ENCODE measurements at regions not wholly inside any gene's neighbourhood (a gene's known extent, or its start where the extent isn't known, plus 50 kb on each side); places are given as distances from the start of the nearest gene placed in this dataset.
A peak's percentile ranks its signal among the peaks of the same experiment; 100 is the strongest.
"Not testable (repeated sequence)": the region's sequence is repeated elsewhere in the genome, so short reads cannot be mapped to it uniquely, and the experiment has no call there.

DNA sequence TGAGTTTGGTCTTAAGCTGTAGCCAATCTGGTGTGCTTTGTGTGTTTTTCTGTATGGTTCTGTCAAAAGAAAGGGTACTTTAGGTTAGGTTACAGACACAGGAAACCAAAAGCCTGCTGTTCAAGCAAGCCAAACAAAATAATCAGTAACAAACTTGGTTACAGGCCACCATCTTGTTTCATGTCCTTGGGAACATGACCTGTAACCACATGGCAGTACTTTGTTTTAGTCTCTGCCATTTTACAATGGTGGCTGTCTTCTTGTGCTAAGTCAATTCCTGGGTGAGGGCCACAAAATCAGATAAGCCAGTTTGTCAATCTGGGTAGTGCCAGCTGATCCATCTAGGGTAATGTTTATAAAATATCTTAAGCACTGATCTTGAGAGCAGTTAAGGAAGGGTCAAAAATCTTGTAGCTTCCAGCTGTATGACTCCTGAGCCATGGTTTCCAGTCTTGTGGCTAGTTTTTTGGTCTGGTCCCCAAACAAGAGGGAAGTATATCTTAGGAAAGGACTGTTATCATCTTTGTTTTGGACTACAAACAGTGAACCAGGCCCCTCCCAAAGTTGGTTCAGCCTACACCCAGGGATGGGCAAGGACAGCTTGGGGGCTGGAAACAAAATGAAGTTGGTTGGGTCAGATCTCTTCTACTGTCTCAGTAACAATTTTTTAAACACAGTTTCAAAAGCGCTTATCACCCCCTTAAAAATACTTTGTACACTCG, 90.0 kb downstream of the IGLL5 start:
- no peak for DNase-seq

DNA sequence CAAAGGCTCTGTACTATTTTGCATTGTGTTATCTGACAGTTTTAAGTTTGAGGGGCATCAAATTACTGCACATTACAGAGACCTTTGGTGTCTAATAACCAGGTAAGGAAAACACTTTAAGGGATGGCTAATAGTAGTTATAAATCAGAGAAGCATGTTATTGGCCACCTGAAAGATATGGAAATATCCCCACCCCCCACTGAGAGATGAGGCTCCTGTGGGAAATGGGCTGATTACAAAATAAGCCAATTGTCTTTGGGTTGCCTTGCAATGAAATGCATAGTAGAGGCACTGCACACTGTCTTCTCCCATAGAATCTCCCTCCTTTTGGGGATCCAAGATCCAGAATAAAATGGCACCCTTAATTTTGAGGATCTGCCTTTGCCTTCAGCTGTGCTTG, 91.0 kb downstream of the IGLL5 start:
- DNase-seq, result no peak

- no peak for DNase-seq
These were observed 91.1 kb upstream of the GNAZ start for GRCh38 chr22:22979121-22979724.

DNA sequence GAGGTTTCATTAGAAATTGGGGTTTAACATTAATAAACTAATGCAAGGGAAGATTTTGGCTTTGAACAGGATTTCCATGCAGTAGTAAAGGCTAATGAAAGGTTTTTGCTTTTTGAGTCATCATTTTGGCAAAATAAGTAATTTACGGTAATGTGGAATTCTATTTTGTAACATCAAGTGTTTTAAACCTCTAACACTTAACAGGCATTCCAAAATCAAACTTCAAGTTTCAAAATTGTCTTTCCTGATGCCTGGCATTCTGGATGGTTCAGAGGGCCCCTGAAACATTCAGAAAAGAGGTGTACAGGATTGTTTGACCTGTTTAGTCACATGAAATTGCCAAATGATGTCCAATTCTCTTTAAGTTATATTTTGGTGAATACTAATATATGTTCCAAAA, 90.4 kb upstream of the GNAZ start:
- no peak for DNase-seq

DNA sequence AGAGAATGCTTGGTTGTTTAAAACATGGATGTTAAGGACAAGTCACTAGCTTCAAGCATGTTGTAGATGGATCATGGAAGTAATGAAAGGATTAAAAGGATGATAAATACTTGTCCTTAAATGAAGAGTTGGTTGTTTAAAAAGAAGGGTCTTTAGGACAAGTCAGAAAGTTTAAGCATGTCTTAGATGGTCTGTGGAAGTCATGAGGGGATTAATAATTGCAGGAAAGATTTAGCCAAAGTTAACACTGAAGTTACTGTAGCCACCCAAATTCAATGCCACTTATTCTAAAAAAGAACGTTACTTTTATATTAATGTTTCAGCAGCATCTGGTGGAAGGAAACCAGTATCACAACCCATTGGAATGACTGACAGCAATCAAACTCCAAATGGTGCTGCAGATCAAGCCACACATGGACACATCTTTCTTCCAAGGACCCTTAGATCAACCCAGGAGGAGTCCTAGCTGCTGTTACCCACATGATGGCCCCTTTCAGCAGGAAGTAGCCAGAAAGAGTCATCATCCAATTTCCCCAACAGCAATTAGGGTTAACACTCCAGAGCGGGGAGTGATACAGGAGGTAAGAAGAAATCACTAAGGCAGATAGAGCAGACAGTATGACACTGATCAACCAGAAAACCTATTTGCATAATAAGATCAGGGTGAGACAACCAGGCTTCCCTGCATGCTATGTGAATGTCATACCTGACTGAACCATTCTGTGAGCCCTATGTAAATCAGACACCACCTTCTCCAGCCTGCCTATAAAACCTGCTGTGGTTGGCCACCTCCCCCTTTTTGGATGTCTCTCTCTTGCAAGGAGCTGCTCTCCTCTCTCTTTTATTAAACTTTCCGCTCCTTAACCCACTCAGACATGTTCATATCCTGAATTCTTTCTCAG, 88.4 kb upstream of the GNAZ start:
- DNase-seq, result peak in 1 of 2 donors; percentile 26

- DNase-seq, result no peak
These were observed 87.7 kb upstream of the GNAZ start for GRCh38 chr22:22982616-22983015.

- no peak for DNase-seq
These were observed 87.2 kb upstream of the GNAZ start for GRCh38 chr22:22983123-22983522.

GRCh38 chr22:22983816-22984215, 86.5 kb upstream of the GNAZ start:
- DNase-seq, result no peak

- no peak for DNase-seq
These were observed 85.4 kb upstream of the GNAZ start for GRCh38 chr22:22984967-22985366.

GRCh38 chr22:22986008-22986407, 84.3 kb upstream of the GNAZ start:
- DNase-seq, result no peak

GRCh38 chr22:22986640-22987039, 83.7 kb upstream of the GNAZ start:
- no peak for DNase-seq

GRCh38 chr22:22988150-22988549, 82.2 kb upstream of the GNAZ start:
- no peak for DNase-seq

GRCh38 chr22:22988785-22989184, 81.5 kb upstream of the GNAZ start:
- no peak for DNase-seq

- no peak for DNase-seq
These were observed 80.5 kb upstream of the GNAZ start for GRCh38 chr22:22989856-22990255.

- not testable (repeated sequence) for DNase-seq
These were observed 79.4 kb upstream of the GNAZ start for GRCh38 chr22:22990711-22991505.

- DNase-seq, result no peak
These were observed 77.8 kb upstream of the GNAZ start for GRCh38 chr22:22992474-22992873.

- DNase-seq, result no peak
These were observed 77.1 kb upstream of the GNAZ start for GRCh38 chr22:22993184-22993583.

DNA sequence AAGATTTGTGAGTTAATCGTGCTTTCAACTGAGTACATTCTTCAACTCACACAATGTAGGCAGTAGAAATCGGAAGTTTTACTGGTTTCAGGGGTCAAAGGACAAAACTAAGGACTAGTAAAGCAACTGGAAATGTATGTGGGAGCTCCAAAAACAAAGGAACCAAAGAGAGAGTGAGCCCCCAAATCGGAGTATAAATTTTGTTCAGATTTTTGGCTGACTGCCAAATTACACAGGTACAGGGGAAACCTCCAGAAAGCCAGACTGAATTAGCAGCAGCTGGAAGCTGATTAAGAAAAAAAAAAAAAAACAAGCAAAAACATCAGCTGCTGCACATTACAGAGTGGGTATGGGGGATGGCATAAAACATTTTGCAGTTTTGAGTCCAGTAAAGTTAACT, 75.2 kb upstream of the GNAZ start:
- no peak for DNase-seq

DNA sequence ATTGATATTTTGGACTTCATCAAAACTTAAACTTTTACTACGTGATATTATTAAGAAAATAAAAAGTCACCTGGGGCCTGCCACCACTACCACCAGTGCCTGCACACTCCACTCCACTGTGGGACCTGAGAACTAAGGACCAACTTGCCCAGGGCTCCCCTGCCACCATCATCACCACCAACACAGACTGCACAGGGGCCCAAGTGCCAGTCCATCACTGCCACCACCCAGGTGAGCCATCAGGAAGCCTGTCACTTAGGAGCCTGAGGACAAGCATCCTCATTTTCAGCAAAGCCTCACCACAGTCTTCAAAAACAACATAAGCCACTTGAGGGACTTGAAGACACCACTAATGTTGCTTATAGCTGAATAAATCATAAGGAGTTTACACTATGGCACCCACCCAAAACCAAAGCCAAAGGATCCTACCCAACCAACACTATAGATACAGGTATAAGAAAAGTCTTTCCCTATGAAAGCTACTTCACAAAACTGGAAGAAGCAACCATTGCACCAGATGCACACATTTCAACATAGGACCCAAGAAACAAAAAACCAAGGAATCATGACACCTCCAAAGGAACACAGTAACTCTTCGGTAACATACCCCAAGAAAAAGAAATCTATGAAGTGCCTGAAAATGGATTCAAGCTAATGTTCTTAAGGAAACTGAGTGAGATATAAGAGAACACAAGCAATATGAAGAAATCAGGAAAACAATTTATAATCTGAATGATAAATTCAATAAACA, 73.6 kb upstream of the GNAZ start:
- no peak for DNase-seq

DNA sequence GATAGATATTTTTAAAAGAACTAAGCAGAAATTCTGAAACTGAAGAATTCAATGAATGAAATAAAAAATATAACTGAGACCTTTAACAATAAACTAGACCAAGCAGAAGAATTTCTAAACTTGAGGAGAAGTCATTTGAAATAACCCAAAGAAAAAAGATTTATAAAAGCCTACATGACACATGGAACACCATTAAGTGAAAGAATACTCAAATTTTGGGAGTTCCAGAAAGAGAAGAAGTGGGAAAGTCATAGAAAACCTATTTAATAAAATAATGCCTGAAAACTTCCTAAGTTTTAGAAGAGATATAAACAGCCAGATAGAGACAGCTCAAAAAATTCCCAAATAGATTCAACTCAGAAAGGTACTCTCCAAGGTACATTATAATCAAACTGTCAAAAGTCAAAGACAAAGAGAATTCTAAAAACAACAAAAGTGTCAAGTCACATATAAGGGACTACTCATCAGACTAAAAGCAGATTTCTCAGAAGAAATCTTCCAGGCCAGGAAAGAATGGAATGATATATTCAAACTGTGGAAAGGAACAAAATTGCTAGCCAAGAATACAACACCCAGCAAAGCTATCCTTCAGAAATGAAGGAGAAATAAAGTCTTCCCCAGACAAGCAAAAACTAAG, 72.9 kb upstream of the GNAZ start:
- DNase-seq, result no peak

GRCh38 chr22:22997988-22998387, 72.3 kb upstream of the GNAZ start:
- no peak for DNase-seq

DNA sequence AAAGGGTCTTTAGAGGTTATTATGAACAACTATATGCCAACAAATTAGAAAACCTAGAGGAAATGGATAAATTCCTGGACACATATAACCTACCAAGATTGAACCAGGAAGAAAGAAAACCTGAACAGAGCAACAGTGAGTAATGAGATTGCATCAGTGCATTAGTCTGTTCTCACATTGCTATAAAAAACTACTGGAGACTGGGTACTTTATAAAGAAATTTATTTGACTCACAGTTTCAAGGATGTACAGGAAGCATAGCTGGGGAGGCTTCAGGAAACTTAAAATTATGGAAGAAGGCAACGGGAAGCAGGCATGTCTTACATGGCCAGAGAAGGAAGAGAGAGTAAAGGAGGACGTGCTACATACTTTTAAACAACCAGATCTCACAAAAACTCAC, 70.8 kb upstream of the GNAZ start:
- no peak for DNase-seq
